ENCODE measurements at regions not wholly inside any gene's neighbourhood (a gene's known extent, or its start where the extent isn't known, plus 50 kb on each side); places are given as distances from the start of the nearest gene placed in this dataset.

DNA sequence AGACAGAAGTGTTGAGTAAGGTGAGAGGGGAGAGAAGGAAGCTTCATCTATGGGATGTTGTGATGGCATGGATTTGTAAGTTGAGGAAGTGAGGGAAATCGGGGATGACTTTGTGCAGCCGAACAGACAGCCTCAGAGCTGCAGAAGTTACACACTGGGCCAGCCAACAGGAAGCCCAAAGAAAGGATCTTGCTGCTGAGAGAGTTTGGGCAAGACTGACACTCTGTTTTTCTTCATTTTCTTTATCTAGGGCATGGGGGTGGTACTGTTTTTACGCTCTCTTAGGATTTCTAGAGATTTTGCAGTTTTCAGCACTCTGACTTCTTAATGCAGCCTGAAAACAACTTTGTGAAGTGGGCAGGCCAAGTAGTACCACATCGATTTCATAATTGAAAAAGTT lies 509.9 kb upstream of the TENM4 start:
- TF ChIP-seq, protein P1, sequence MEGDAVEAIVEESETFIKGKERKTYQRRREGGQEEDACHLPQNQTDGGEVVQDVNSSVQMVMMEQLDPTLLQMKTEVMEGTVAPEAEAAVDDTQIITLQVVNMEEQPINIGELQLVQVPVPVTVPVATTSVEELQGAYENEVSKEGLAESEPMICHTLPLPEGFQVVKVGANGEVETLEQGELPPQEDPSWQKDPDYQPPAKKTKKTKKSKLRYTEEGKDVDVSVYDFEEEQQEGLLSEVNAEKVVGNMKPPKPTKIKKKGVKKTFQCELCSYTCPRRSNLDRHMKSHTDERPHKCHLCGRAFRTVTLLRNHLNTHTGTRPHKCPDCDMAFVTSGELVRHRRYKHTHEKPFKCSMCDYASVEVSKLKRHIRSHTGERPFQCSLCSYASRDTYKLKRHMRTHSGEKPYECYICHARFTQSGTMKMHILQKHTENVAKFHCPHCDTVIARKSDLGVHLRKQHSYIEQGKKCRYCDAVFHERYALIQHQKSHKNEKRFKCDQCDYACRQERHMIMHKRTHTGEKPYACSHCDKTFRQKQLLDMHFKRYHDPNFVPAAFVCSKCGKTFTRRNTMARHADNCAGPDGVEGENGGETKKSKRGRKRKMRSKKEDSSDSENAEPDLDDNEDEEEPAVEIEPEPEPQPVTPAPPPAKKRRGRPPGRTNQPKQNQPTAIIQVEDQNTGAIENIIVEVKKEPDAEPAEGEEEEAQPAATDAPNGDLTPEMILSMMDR (IDR thresholded peaks at IDR 0.05) = no peak
- TF ChIP-seq ZFX (IDR thresholded peaks at IDR 0.05; ENCODE audit: borderline replicate concordance) = no peak
